ENCODE measurements at regions not wholly inside any gene's neighbourhood (a gene's known extent, or its start where the extent isn't known, plus 50 kb on each side); places are given as distances from the start of the nearest gene placed in this dataset.

- TF ChIP-seq POLR2A (IDR thresholded peaks at IDR 0.05) (no peak), CTCF (IDR thresholded peaks at IDR 0.05) (no peak)
Measured at GRCh38 chr2:146814971-146815370, 1029.9 kb upstream of the ACVR2A start.

Measured in Peyer's patch (tissue), 4 donors.